Colonic mucosa (tissue), 4 donors: ENCODE measurements at regions not wholly inside any gene's neighbourhood (a gene's known extent, or its start where the extent isn't known, plus 50 kb on each side); places are given as distances from the start of the nearest gene placed in this dataset.

Experiments
- DNase-seq: peaks from one replicate; pipeline ENCODE4 v3.0.0-alpha.2; 2020
- H3K27ac ChIP-seq: fragments of 200-600 bp; one replicate; pipeline ENCODE4 v1.8.0; 2021
- H3K27me3 ChIP-seq: fragments of 200-600 bp; one replicate; pipeline ENCODE4 v1.8.0; 2021
- H3K36me3 ChIP-seq: fragments of 200-600 bp; one replicate; pipeline ENCODE4 v1.8.0; 2021
- H3K4me1 ChIP-seq: fragments of 200-600 bp; one replicate; pipeline ENCODE4 v1.8.0; 2021; ENCODE audit warnings: mild to moderate bottlenecking
- H3K4me3 ChIP-seq: fragments of 200-600 bp; one replicate; pipeline ENCODE4 v1.8.0; 2021
- H3K9ac ChIP-seq, 2 donors: one replicate each; pipeline ENCODE4 v1.7.0; 2013; ENCODE audit warnings: control low read depth in 2 of 2, low read depth in 2 of 2, low read length in 2 of 2
- H3K9me3 ChIP-seq: fragments of 200-600 bp; one replicate; pipeline ENCODE4 v1.8.0; 2021
- intact Hi-C: fragments of 100-400 bp; cut with DNase I; formaldehyde crosslinking; loops from one replicate; pipeline ENCODE4 v1.14.1; 2022
- TF ChIP-seq, protein P1 (sequence below): fragments of 200-600 bp; IDR thresholded peaks from one replicate; pipeline ENCODE4 v1.8.0; 2022; ENCODE audit warnings: antibody characterized with exemption, mild to moderate bottlenecking
- donor health status: healthy.
- donor health status: DM: no; HTN: no; CAD: no.
- donor health status: DM: no; HTN: no; CAD: no.

DNA sequence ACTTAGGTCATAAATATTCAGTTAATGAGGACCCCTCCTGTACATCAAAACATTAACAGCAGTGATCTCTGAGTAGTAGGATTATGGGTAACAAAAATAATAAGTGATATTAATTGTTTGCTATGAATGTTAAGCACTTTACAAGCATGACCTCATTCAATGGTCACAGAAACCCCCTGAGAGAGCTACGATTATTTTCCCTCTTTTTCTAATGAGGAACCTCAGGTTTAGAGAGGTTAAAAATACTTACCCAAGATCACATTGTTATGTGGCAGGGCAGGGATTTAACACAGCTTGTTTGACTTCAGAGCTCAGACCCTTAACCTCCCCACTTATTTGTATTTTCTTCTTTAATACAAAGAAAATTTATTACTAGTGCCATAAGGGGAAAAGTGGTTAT lies 228.2 kb downstream of the TBL1XR1 start:
- H3K36me3 ChIP-seq: no peaks in the 10 kb centered on the region
- intact Hi-C loops: no loop called here
- H3K9ac ChIP-seq: no peak overlapping the region
- H3K4me1 ChIP-seq: no peaks in the 10 kb centered on the region
- H3K27ac ChIP-seq: no peak overlapping the region
- no peaks in the 10 kb centered on the region for H3K9me3 ChIP-seq
- H3K27me3 ChIP-seq: no peaks in the 10 kb centered on the region
- DNase-seq: no peak
- TF ChIP-seq, protein P1, sequence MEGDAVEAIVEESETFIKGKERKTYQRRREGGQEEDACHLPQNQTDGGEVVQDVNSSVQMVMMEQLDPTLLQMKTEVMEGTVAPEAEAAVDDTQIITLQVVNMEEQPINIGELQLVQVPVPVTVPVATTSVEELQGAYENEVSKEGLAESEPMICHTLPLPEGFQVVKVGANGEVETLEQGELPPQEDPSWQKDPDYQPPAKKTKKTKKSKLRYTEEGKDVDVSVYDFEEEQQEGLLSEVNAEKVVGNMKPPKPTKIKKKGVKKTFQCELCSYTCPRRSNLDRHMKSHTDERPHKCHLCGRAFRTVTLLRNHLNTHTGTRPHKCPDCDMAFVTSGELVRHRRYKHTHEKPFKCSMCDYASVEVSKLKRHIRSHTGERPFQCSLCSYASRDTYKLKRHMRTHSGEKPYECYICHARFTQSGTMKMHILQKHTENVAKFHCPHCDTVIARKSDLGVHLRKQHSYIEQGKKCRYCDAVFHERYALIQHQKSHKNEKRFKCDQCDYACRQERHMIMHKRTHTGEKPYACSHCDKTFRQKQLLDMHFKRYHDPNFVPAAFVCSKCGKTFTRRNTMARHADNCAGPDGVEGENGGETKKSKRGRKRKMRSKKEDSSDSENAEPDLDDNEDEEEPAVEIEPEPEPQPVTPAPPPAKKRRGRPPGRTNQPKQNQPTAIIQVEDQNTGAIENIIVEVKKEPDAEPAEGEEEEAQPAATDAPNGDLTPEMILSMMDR: no peak
- no peak overlapping the region for H3K4me3 ChIP-seq

DNA sequence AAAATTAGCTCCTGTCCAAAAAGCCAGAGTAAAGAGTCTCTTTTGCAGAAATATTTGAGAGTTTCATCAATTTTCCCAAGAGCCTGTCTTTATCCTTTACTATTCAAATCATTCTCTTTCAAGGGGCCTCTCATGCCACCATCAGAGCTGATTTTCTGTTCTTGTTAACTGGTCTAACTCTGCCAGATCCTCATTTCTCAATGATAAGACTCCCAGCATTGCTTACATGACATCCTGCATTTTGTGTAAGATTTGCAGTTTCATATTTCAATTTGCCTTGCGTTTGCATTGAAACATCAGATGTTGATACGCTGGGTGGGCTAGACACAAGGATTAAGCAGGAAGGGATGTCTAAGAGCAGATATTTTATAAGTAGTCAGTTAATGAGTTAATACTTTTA lies 228.7 kb downstream of the TBL1XR1 start:
- no peak for DNase-seq
- intact Hi-C loops: no loop called here
- Histone ChIP-seq H3K4me1 (no peaks in the 10 kb centered on the region), H3K9ac (no peak overlapping the region), H3K27me3 (no peaks in the 10 kb centered on the region), H3K36me3 (no peaks in the 10 kb centered on the region), H3K9me3 (no peaks in the 10 kb centered on the region), H3K27ac (no peak overlapping the region), H3K4me3 (no peak overlapping the region)
- TF ChIP-seq, protein P1: no peak

DNA sequence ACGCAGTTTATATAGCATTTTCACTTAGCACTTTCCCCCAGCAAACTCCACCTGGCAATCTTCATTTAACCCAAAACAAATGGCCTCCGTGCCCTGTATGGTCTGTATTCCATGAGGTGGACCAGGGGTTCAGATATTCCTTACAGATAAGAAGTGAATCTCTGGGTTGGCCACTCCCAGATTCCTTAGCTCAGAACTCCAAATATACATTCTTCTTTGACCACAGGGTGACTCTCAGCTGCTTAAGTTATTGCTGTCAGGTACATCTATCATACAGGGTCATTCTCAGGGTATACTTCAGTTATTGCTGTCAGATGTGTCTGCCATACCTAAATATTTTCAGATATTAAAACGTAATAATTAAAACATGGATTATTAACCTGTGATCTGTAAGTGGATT lies 229.8 kb downstream of the TBL1XR1 start:
- no peaks in the 10 kb centered on the region for H3K27me3 ChIP-seq
- DNase-seq: no peak
- H3K9ac ChIP-seq: no peak overlapping the region
- TF ChIP-seq, protein P1: no peak
- intact Hi-C loops: no loop called here
- H3K4me1 ChIP-seq: no peaks in the 10 kb centered on the region
- H3K9me3 ChIP-seq: no peaks in the 10 kb centered on the region
- H3K36me3 ChIP-seq: no peaks in the 10 kb centered on the region
- no peak overlapping the region for H3K27ac ChIP-seq
- H3K4me3 ChIP-seq: no peak overlapping the region

DNA sequence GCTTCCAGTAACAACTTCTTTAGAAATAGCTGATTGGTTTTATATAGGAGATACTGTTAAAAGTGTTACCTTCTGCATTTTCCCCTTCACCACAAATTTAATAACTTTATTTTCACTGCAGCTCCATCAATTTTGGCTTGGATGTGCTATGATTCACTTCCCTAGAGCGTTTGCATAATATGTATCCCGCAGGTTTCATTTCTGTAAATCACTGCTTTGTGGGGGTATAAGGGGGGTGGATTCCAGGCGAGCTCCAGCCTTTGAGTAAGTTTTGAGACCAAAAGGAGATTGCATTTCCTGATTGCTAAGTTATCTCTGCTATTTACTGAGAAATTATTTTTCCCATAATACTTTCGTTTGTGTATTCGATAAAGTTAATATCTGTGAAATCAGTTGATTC lies 232.6 kb downstream of the TBL1XR1 start:
- no peaks in the 10 kb centered on the region for H3K4me1 ChIP-seq
- H3K9me3 ChIP-seq: no peaks in the 10 kb centered on the region
- TF ChIP-seq, protein P1: no peak
- no peak overlapping the region for H3K9ac ChIP-seq
- H3K27ac ChIP-seq: no peak overlapping the region
- no peak for DNase-seq
- no peak overlapping the region for H3K4me3 ChIP-seq
- H3K36me3 ChIP-seq: no peaks in the 10 kb centered on the region
- H3K27me3 ChIP-seq: no peaks in the 10 kb centered on the region
- intact Hi-C loops: no loop called here

DNA sequence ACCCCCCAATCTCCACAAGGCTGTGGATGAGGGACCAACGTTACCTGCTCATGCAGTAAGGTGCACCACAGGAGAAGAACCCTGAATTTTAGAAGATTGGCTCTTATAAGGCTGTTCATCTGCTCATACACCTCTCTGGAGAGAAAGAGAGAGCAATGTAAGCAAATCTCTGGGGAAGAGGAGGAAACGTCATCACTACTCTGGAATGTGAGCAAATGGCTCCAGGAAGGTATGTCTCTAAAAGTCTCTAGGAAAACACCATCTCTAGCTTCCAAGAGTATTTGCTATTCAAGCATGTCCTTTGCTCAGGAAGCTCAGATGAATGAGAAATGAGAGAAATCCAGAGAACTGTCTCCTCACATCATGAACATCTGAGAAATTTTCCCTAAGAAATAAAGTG lies 235.4 kb downstream of the TBL1XR1 start:
- no peak overlapping the region for H3K27ac ChIP-seq
- intact Hi-C loops: no loop called here

More for the DNA sequence above, 235.4 kb downstream of the TBL1XR1 start:
- Histone ChIP-seq H3K4me1 (no peaks in the 10 kb centered on the region), H3K27me3 (no peaks in the 10 kb centered on the region), H3K9ac (no peak overlapping the region), H3K36me3 (no peaks in the 10 kb centered on the region), H3K4me3 (no peak overlapping the region), H3K9me3 (no peaks in the 10 kb centered on the region)
- DNase-seq: no peak
- TF ChIP-seq, protein P1: no peak
